Calu3 (cell line): ENCODE measurements at regions not wholly inside any gene's neighbourhood (a gene's known extent, or its start where the extent isn't known, plus 50 kb on each side); places are given as distances from the start of the nearest gene placed in this dataset.
"Not testable (repeated sequence)": the region's sequence is repeated elsewhere in the genome, so short reads cannot be mapped to it uniquely, and the experiment has no call there.

ENCODE experiments used
- BruUV-seq: library from RNA; stranded (reverse); fragments of 400-500 nt; replicated peaks from 2 replicates; lab custom pipeline; 2021; lab: Mats Ljungman, UMichigan
- CTCF ChIA-PET: fragments of 300-600 bp; sonication (Branson Sonifier 250); formaldehyde crosslinking; loops from one replicate; lab custom pipeline; 2022; ENCODE audit warnings: antibody characterized with exemption; lab: Charles Lee
- DNase-seq: peaks from one replicate; pipeline ENCODE4 v3.0.0; 2022
- H3K27ac Mint-ChIP-seq: one replicate; pipeline ENCODE4 v1.8.0; 2022; ENCODE audit warnings: mixed read lengths; ENCODE audit not compliant: unreplicated experiment
- H3K27me3 Mint-ChIP-seq: one replicate; pipeline ENCODE4 v1.8.0; 2022; ENCODE audit warnings: mixed read lengths; ENCODE audit not compliant: unreplicated experiment
- H3K36me3 Mint-ChIP-seq: one replicate; pipeline ENCODE4 v1.8.0; 2022; ENCODE audit warnings: mild to moderate bottlenecking, moderate library complexity, mixed read lengths; ENCODE audit not compliant: insufficient read depth, unreplicated experiment
- H3K4me1 Mint-ChIP-seq: one replicate; pipeline ENCODE4 v1.8.0; 2022; ENCODE audit warnings: mild to moderate bottlenecking, low read depth, mixed read lengths; ENCODE audit not compliant: unreplicated experiment
- H3K4me3 Mint-ChIP-seq: one replicate; pipeline ENCODE4 v1.8.0; 2022; ENCODE audit warnings: mild to moderate bottlenecking, low read depth, moderate library complexity, mixed read lengths; ENCODE audit not compliant: unreplicated experiment
- H3K9me3 Mint-ChIP-seq: one replicate; pipeline ENCODE4 v1.8.0; 2022; ENCODE audit warnings: low read depth, mixed read lengths; ENCODE audit not compliant: unreplicated experiment
- CTCF ChIP-seq: fragments of 200-600 bp; IDR thresholded peaks from one replicate; pipeline ENCODE4 v1.8.0; 2022; ENCODE audit warnings: antibody characterized with exemption; ENCODE audit not compliant: unreplicated experiment
- intact Hi-C: fragments of 100-400 bp; cut with micrococcal nuclease; formaldehyde crosslinking; loops from one replicate; pipeline ENCODE4 v1.10.0; 2022; ENCODE audit not compliant: unreplicated experiment

- DNase-seq: no peak
- intact Hi-C loops: no loop called here
- TF ChIP-seq CTCF: no peak
- no peak overlapping the region for H3K4me3 Mint-ChIP-seq
- H3K9me3 Mint-ChIP-seq: peaks cover 15% of the 10 kb centered on the region
- H3K36me3 Mint-ChIP-seq: no peaks in the 10 kb centered on the region
- H3K27me3 Mint-ChIP-seq: no peaks in the 10 kb centered on the region
- no peak overlapping the region for H3K27ac Mint-ChIP-seq
- CTCF ChIA-PET: no interaction called here
- no peaks in the 10 kb centered on the region for H3K4me1 Mint-ChIP-seq
- BruUV-seq: no TSS peak
Observed at GRCh38 chr10:9944690-9945089, 1073.0 kb upstream of the CELF2 start.

DNA sequence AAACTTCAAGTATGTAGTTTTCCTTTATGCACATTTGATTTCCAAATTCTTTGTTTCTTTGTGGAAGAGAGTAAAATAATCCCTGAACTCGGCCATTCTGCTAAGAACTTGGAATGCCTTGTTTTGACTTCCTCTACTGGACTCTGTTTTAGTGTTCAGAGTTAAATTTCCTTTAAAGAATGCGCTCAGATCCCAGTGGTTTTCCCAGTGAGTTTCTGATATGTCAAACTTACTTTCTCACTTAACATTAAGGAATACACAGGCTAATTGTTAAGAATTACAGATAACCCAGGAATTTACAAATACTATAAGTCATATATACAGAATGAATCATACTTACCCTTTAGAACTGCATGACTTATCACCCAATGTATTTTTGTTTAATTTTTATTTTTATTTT lies 1067.6 kb upstream of the CELF2 start:
- Mint-ChIP-seq H3K4me1 (no peaks in the 10 kb centered on the region), H3K27ac (no peak overlapping the region), H3K4me3 (no peak overlapping the region), H3K36me3 (no peaks in the 10 kb centered on the region), H3K9me3 (peaks cover 12% of the 10 kb centered on the region), H3K27me3 (no peaks in the 10 kb centered on the region)
- no peak for DNase-seq
- no peak for TF ChIP-seq CTCF
- no TSS peak for BruUV-seq
- CTCF ChIA-PET: no interaction called here
- intact Hi-C loops: no loop called here

DNA sequence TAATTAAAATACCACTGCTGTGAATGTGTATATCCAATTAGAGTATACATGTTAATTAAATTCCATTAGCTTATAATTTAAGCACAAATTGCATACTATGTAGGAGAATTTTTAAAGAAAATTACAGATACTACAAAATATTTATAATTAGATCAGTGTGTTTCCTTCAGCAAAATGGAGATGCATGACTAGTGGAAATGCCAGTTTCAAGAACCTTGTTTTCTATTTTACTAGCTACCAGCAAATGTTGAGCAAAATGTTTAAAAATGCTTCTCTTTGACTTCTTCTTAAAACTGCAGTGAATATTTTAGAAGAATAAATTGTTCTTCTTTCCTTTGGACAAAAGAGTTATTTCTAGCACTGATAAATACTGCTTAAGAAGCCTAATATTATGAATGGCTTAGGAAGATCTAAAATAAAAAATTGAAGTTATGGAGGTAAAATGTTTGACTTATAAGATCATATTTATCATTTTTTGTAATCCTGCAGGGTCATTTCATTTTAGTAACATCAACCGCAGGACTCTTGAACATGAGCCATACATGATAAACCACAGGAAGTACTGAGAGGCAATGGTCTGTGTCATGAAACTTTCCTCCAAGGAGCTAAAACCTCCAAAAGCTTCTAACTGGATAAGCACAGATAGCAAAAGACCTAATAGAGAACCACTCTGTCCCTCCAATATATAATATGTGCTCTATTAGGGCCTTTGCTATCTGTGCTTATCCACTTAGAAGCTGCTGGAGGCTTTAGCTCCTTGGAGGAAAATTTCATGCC lies 1066.0 kb upstream of the CELF2 start:
- DNase-seq: no peak
- no peaks in the 10 kb centered on the region for H3K27me3 Mint-ChIP-seq
- intact Hi-C loops: no loop called here
- CTCF ChIA-PET: no interaction called here
- no peak for TF ChIP-seq CTCF
- peaks cover 13% of the 10 kb centered on the region for H3K9me3 Mint-ChIP-seq
- BruUV-seq: no TSS peak
- no peak overlapping the region for H3K4me3 Mint-ChIP-seq
- H3K27ac Mint-ChIP-seq: no peak overlapping the region
- no peaks in the 10 kb centered on the region for H3K36me3 Mint-ChIP-seq
- H3K4me1 Mint-ChIP-seq: no peaks in the 10 kb centered on the region

- Mint-ChIP-seq H3K27ac (no peak overlapping the region), H3K4me3 (no peak overlapping the region), H3K27me3 (no peaks in the 10 kb centered on the region), H3K9me3 (peaks cover 16% of the 10 kb centered on the region), H3K4me1 (no peaks in the 10 kb centered on the region), H3K36me3 (no peaks in the 10 kb centered on the region)
- no TSS peak for BruUV-seq
- TF ChIP-seq CTCF: no peak
- intact Hi-C loops: no loop called here
- DNase-seq: no peak
- CTCF ChIA-PET: no interaction called here
Observed at GRCh38 chr10:9957351-9957750, 1060.3 kb upstream of the CELF2 start.

DNA sequence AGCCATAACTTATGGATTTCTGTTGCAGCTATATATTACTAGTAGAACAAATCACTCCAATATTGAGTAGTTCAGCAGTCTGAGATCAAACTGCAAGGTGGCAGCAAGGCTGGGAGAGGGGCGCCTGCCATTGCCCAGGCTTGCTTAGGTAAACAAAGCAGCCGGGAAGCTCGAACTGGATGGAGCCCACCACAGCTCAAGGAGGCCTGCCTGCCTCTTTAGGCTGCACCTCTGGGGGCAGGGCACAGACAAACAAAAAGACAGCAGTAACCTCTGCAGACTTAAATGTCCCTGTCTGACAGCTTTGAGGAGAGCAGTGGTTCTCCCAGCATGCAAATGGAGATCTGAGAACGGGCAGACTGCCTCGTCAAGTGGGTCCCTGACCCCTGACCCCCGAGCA lies 1059.8 kb upstream of the CELF2 start:
- H3K4me3 Mint-ChIP-seq, H3K27me3 Mint-ChIP-seq, H3K4me1 Mint-ChIP-seq, DNase-seq, H3K36me3 Mint-ChIP-seq, CTCF ChIA-PET, intact Hi-C loops, H3K27ac Mint-ChIP-seq, BruUV-seq: not testable (repeated sequence)
- H3K9me3 Mint-ChIP-seq: peaks cover 12% of the 10 kb centered on the region
